GM12873 (cell line): ENCODE measurements at regions not wholly inside any gene's neighbourhood (a gene's known extent, or its start where the extent isn't known, plus 50 kb on each side); places are given as distances from the start of the nearest gene placed in this dataset.

Experiments used
- CTCF ChIP-seq: IDR thresholded peaks from 2 replicates; pipeline ENCODE4 v1.5.1; 2012; ENCODE audit warnings: low read depth, mild to moderate bottlenecking, moderate library complexity, low read length, control low read depth; ENCODE audit not compliant: insufficient read depth; ENCODE audit errors: missing control alignments

GRCh38 chr15:38614621-38615020, 50.0 kb upstream of the RASGRP1 start:
- TF ChIP-seq CTCF, result no peak

GRCh38 chr15:38617831-38618230, 53.2 kb upstream of the RASGRP1 start:
- no peak for TF ChIP-seq CTCF

- TF ChIP-seq CTCF, result no peak
These were observed 53.8 kb upstream of the RASGRP1 start for GRCh38 chr15:38618242-38618955.

- TF ChIP-seq CTCF, result no peak
These were observed 55.5 kb upstream of the RASGRP1 start for GRCh38 chr15:38620098-38620497.

- no peak for TF ChIP-seq CTCF
These were observed 56.4 kb upstream of the RASGRP1 start for GRCh38 chr15:38620851-38621594.

GRCh38 chr15:38622304-38622703, 57.7 kb upstream of the RASGRP1 start:
- no peak for TF ChIP-seq CTCF

GRCh38 chr15:38622908-38623307, 58.3 kb upstream of the RASGRP1 start:
- no peak for TF ChIP-seq CTCF
